ENCODE measurements at regions not wholly inside any gene's neighbourhood (a gene's known extent, or its start where the extent isn't known, plus 50 kb on each side); places are given as distances from the start of the nearest gene placed in this dataset.

DNA sequence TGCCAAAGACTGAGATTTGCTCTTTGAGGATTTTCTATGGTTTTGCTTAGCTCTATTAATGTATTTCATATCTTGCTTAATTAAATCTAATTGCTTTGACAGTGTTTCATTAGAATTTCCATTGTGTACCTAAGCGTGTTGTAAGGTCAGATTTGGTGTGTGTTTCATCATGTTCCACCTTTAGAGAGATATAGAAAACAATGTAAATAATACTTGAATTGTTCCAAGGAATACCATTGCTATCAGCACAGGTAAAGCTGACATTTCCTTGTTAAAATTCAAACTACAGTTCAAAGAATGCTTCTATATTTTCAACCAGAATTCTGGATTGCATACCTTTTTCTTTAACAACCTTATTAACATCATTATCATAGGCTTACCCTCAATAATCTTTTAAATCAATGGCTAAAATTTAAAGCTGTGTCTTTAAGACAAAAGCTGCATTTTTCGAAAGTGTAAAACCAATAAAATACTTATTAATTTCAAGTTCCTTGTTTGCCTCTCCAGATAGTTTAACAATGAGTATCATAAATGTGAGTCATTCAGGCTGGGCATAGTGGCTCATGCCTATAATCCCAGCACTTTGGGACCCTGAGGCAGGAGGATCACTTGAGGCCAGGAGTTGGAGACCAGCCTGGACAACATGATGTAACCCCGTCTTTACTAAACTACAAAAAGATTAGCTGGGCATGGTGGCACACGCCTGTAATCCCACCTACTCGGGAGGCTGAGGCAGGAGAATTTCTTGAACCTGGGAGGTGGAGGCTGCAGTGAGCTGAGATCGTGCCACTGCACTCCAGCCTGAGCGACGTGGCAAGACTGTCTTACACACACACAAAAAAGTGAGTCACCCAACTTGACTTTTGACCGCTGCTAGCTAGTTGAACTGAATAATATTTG lies 188.0 kb upstream of the PKDCC start:
- Histone ChIP-seq H3K4me1 (ENCODE audit: insufficient read depth, low read length) (no peaks in the 10 kb centered on the region), H3K9ac (ENCODE audit: low read depth, low read length) (no peak overlapping the region), H3K9me3 (ENCODE audit: control insufficient read depth, insufficient read depth, low read length) (no peaks in the 10 kb centered on the region), H3K36me3 (ENCODE audit: insufficient read depth, low read length) (no peaks in the 10 kb centered on the region; the same call in 1 of the 2 replicates)

DNA sequence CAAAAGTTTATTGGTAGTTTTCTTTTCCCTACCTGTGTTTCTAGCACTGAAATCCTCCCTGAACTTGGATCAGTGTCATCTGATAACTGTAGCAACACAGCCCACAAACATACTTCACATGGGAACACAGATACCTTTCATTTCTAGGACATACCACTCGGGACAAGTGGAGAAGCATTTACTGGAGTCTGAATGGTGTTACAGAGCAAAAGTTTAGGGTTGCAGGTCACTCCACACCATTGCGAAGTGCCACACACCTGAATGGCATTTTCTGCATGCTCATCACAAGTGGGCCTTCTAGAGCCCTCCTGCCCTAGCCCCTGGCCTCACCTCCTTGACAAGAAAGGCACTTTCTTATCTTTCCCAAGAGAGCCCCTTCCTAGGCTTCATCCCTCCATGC lies 184.8 kb upstream of the PKDCC start:
- H3K36me3 ChIP-seq (ENCODE audit: insufficient read depth, low read length), result no peaks in the 10 kb centered on the region
- H3K4me1 ChIP-seq (ENCODE audit: insufficient read depth, low read length), result peaks cover 5% of the 10 kb centered on the region; the same call in 1 of the 2 replicates
- no peaks in the 10 kb centered on the region for H3K9me3 ChIP-seq (ENCODE audit: control insufficient read depth, insufficient read depth, low read length)

DNA sequence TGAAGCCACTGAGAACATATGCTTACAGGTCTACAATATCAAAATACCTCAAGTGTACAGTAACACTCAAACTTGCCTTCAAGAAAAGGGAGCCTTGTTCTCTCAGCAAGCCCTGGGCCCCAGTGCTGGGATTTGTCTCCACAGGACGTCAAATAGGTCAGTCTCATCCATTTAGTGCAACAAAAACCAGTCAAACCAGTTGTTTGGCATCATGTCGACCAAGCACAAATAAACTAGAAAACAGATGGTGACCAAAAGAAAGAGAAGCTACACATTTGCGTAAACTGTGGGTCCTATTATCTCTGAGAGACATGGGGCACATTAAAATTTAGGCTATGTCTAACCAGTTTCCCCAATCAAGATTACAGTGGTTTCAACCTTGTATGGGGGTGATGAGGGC lies 182.6 kb upstream of the PKDCC start:
- no peak overlapping the region for H3K9ac ChIP-seq (ENCODE audit: low read depth, low read length)

More for the DNA sequence above, 184.8 kb upstream of the PKDCC start:
- no peak overlapping the region for H3K9ac ChIP-seq (ENCODE audit: low read depth, low read length)

DNA sequence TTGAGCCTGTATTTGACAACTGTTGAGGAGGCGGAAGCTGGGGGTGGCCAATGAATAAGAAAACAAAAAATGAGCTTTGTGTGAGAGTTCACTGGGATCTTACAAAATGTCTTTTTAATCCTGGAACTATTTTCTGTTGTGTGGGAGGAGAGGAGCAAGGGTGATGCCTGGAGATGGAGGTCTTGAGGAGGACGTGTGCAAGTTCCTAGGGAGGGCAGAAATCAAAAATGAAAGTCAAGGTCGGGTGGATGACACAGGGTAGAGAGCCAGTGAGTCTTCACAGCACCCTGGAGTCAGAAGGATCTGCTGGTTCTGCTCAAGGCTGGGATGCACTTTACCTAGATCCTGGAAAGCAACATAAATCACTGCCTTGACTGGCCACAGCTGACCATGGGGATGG lies 180.3 kb upstream of the PKDCC start:
- Histone ChIP-seq H3K9ac (ENCODE audit: low read depth, low read length) (no peak overlapping the region), H3K36me3 (ENCODE audit: insufficient read depth, low read length) (no peaks in the 10 kb centered on the region), H3K9me3 (ENCODE audit: control insufficient read depth, insufficient read depth, low read length) (no peaks in the 10 kb centered on the region), H3K4me1 (ENCODE audit: insufficient read depth, low read length) (peaks cover 12% of the 10 kb centered on the region)

More for the DNA sequence above, 182.6 kb upstream of the PKDCC start:
- Histone ChIP-seq H3K9me3 (ENCODE audit: control insufficient read depth, insufficient read depth, low read length) (no peaks in the 10 kb centered on the region), H3K36me3 (ENCODE audit: insufficient read depth, low read length) (no peaks in the 10 kb centered on the region), H3K4me1 (ENCODE audit: insufficient read depth, low read length) (peaks cover 5% of the 10 kb centered on the region; the same call in 1 of the 2 replicates)

DNA sequence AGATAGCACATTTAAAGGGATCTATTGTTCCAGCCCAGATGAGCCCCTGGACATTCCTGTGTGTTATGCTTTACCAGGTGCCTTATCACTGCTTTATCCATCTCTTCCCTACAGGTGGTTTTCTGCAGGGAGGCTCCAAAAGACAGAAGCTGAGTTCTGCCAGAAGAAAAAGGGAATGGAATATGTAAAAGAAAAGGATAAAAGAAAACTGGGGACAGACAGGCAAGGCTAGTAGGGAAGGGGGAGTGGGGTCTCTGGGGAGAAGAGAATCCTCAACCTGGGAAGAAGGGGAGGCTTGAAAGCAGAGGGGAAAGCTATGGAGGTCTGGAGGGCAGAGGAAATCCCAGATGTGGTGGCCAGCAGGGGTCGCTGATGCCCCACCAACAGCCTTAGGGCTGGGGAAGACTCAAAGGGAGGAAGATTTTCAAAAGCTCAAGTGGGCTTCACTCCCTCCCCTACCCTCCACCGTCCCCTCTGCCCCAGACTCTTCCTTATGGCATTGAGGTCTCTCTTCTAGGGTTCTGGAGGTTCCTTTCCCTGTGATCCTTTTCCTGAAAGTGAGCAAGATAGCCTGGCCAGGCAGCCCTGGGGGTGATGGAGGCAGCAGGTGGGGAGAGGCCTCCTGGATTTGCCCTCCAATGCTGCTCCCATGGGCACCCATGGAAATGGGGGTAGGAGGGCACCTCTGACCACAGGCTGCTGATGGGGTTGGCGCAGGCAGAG lies 178.1 kb upstream of the PKDCC start:
- Histone ChIP-seq H3K9me3 (ENCODE audit: control insufficient read depth, insufficient read depth, low read length) (no peaks in the 10 kb centered on the region), H3K36me3 (ENCODE audit: insufficient read depth, low read length) (no peaks in the 10 kb centered on the region), H3K4me1 (ENCODE audit: insufficient read depth, low read length) (peaks cover 12% of the 10 kb centered on the region), H3K9ac (ENCODE audit: low read depth, low read length) (no peak overlapping the region)

DNA sequence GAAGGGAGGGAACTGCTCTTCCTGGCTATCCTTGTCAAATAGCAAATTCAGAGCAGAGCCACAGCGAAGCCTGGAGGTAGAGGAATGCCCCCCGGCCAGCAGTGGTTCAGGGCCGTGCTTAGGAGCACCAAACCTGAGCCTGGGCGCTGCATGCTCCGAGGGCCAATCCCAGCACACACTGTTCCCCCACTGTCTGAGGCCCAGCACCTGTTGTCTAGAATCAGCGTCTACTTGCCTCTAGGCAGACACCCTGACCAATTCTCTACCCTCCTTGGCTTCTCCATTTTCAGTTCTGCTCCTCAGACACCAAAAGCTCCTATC lies 177.6 kb upstream of the PKDCC start:
- Histone ChIP-seq H3K4me1 (ENCODE audit: insufficient read depth, low read length) (peaks cover 9% of the 10 kb centered on the region), H3K36me3 (ENCODE audit: insufficient read depth, low read length) (no peaks in the 10 kb centered on the region), H3K9ac (ENCODE audit: low read depth, low read length) (no peak overlapping the region), H3K9me3 (ENCODE audit: control insufficient read depth, insufficient read depth, low read length) (no peaks in the 10 kb centered on the region)

DNA sequence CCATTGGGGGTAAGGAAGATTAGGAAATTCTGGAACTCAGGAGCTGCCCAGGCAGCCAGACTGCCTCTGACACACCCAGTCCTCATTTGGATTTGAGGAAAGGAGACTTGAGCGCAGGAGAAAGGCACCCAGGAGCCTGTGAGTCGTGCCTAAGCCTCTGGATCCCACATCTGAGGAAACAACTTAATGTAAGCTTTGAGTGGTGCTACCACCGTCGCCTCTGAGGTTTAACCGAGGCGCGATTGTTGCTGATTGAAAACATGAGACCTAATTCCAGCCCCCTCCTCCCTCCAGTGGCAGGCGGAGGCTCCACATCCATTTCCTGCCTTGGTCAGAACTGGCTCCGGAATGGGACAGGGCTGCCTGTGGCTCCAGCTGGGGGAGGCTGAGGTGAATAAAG lies 176.7 kb upstream of the PKDCC start:
- Histone ChIP-seq H3K9ac (ENCODE audit: low read depth, low read length) (no peak overlapping the region), H3K36me3 (ENCODE audit: insufficient read depth, low read length) (no peaks in the 10 kb centered on the region), H3K9me3 (ENCODE audit: control insufficient read depth, insufficient read depth, low read length) (no peaks in the 10 kb centered on the region), H3K4me1 (ENCODE audit: insufficient read depth, low read length) (peaks cover 7% of the 10 kb centered on the region)

DNA sequence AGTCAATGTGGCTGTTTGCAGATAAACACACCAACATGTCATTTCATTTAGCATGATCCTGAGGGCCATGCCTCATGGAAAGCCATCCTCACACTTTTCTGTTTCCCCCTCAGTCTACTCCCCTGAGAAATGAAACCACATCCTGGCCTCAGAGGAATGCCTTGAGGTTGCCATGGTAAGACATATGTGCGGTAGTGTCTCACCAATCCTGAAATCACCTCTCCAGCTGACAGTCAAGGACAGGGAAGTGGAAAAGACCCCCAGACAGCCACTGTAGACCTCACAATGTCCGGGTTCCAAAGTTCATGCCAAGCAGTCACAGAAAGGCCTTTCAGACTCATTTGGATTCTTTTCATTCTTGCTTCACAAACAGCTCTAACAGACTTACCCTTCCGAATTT lies 175.2 kb upstream of the PKDCC start:
- Histone ChIP-seq H3K9ac (ENCODE audit: low read depth, low read length) (no peak overlapping the region), H3K36me3 (ENCODE audit: insufficient read depth, low read length) (no peaks in the 10 kb centered on the region), H3K9me3 (ENCODE audit: control insufficient read depth, insufficient read depth, low read length) (no peaks in the 10 kb centered on the region), H3K4me1 (ENCODE audit: insufficient read depth, low read length) (peaks cover 7% of the 10 kb centered on the region)

DNA sequence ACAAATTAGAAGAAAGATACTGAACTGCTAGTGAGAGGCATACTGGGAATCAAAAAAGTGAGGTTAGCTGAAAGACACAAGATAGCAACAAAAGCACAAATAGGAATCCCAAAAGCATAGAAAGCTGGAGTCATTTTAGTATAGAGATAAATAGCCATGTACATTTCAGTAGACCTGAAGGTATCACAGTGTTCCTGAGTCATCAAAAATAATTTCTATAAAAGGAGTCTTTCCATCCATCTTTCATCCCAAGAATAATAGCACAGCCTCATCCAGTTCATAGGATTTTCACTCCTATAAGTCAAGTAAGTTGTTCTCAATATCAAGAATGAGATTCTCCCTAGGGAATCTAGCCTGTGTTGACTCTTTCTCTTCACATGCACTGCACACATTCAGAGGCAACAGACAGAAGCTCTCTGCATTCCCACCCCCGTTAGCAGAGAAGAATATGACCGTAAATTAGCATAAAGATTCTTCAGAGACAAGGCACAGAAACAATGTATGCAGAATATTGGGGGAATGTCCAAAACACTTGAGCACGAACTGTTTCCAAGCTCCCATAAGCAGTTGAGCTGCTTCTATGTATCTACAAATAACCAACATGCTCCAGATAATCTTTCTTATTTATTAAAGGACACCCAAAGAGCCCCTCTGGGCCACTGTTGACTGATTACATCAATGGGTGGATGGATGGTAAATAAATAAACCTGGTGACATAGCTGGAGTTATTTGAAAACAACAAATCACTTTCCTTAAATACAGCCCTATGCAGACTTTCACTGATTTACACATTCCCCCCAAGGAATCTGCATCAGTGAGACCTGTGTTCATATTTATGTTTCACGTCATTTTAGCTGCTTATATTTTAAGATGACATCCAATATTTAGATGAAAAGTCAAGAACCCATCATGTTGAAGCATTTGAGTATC lies 174.5 kb upstream of the PKDCC start:
- Histone ChIP-seq H3K9me3 (ENCODE audit: control insufficient read depth, insufficient read depth, low read length) (no peaks in the 10 kb centered on the region), H3K36me3 (ENCODE audit: insufficient read depth, low read length) (no peaks in the 10 kb centered on the region), H3K4me1 (ENCODE audit: insufficient read depth, low read length) (peaks cover 10% of the 10 kb centered on the region), H3K9ac (ENCODE audit: low read depth, low read length) (no peak overlapping the region)

DNA sequence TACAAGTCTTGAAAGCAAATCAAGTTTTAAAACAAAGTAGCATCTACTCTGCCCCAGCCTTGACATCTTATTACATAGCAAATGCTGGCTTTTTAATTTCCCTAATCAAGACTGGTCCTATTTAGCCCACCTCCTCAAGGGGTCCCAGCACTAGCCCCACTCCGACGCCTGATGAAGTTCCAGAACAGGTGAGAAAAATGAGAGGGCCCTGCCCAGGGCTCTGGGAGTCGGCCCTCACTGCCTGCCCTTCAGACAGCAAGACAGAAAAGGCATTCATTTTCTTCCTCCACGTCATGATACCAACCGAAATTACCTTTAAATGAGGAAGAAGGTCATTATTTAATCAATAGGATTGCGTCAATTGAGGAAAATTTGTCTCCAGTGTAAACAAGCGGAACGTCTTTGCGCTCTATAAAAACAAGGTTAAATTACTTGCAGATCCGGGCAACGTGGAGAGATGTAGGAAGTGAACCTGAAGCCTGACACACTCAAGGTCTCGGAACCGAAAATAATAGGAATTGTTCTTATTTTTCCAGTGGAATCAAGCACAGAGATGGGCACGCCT lies 170.6 kb upstream of the PKDCC start:
- Histone ChIP-seq H3K4me1 (ENCODE audit: insufficient read depth, low read length) (peaks cover 4% of the 10 kb centered on the region), H3K9ac (ENCODE audit: low read depth, low read length) (no peak overlapping the region), H3K9me3 (ENCODE audit: control insufficient read depth, insufficient read depth, low read length) (no peaks in the 10 kb centered on the region), H3K36me3 (ENCODE audit: insufficient read depth, low read length) (no peaks in the 10 kb centered on the region)

DNA sequence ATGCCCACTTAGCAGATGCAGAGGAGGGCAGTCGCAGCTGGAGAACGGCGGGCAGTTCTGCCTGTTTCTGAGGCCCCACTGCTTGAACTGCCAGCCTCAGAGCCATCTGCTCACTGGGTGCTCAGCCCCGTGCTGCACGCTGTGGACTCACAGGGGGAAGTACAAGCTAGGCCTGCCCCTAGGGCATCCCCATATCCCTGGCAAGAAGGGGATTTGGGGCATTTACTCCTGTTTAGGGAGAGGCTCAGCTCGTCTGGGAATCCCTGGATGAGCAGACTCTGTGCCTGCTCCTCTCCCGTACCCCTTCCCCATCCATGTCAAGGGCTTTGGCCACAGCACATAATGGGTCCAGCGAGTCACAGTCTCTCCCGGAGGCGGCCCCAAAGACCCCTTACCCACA lies 169.8 kb upstream of the PKDCC start:
- Histone ChIP-seq H3K9me3 (ENCODE audit: control insufficient read depth, insufficient read depth, low read length) (no peaks in the 10 kb centered on the region), H3K4me1 (ENCODE audit: insufficient read depth, low read length) (peaks cover 4% of the 10 kb centered on the region), H3K9ac (ENCODE audit: low read depth, low read length) (no peak overlapping the region), H3K36me3 (ENCODE audit: insufficient read depth, low read length) (no peaks in the 10 kb centered on the region)

DNA sequence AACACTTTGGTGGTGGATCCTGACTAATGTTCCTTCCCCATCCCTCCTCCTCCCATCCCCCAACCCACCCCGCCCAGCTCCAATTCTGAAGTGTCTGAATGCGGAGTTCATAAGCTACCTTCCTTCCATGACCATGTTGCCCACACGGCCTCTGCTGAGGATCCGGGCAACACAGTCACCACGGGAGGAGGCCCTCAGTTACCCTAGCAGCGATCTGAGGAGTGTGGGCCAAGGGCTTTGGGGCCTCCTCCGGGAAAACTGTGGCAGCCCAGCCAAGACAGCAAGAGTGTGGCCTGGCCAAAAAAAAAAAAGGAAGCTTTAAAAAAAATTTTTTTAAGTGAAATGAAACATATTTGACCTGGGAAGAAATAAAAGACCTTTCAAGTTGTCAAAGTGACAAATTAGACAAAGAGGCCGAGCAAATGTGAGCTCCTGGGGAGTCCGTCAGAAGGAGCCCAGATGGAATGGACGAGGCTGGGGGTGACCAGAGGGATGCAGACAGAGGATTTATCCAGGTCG lies 169.0 kb upstream of the PKDCC start:
- no peaks in the 10 kb centered on the region for H3K9me3 ChIP-seq (ENCODE audit: control insufficient read depth, insufficient read depth, low read length)
- peaks cover 4% of the 10 kb centered on the region; the same call in 1 of the 2 replicates for H3K4me1 ChIP-seq (ENCODE audit: insufficient read depth, low read length)
- no peaks in the 10 kb centered on the region for H3K36me3 ChIP-seq (ENCODE audit: insufficient read depth, low read length)
- no peak overlapping the region for H3K9ac ChIP-seq (ENCODE audit: low read depth, low read length)

DNA sequence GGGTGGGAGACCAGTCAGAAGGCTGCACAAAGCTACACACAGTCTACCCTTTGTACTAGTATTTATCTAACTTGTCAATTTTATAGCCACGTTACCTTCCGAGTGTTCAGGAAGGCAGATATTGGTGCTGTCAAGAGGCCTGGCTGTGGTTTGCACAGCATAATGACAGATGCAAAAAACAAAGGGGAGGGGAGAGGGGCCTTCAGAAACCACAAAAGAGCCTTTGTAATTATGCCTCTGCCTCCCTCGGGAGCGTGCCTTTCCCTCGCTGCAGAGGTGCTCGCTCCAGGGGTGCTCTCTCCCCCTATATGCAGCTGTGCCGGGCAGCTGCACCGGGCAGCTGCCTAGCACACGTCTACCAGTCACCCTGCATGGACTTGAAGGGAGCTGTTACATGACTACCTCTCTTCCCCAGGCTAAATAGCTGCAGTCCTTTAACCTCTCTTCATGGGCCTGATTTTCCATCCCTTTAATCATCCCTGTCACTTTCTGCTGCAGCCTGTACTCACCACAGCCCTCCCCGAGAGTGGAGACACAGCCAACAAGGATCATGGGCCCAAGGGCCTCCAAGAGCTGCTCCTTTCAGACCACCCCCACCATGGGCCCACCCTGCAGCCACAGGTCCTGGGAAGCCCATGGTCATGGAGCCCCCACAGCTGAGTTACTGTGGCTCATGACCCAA lies 168.4 kb upstream of the PKDCC start:
- Histone ChIP-seq H3K4me1 (ENCODE audit: insufficient read depth, low read length) (peaks cover 4% of the 10 kb centered on the region; the same call in 1 of the 2 replicates), H3K9me3 (ENCODE audit: control insufficient read depth, insufficient read depth, low read length) (no peaks in the 10 kb centered on the region), H3K36me3 (ENCODE audit: insufficient read depth, low read length) (no peaks in the 10 kb centered on the region), H3K9ac (ENCODE audit: low read depth, low read length) (no peak overlapping the region)

Data from ES-I3 (cell line).